ENCODE measurements at regions not wholly inside any gene's neighbourhood (a gene's known extent, or its start where the extent isn't known, plus 50 kb on each side); places are given as distances from the start of the nearest gene placed in this dataset.
A peak's percentile ranks its signal among the peaks of the same experiment; 100 is the strongest.
"Not testable (repeated sequence)": the region's sequence is repeated elsewhere in the genome, so short reads cannot be mapped to it uniquely, and the experiment has no call there.

GRCh38 chr13:23050126-23050525 is 130.7 kb upstream of the SGCG start:
- WGBS, 3 donors, result 43 to 65% (median 43%) methylated on average over 3 of the region's 3 CpGs
- H3K36me3 ChIP-seq (ENCODE audit: control insufficient read depth in 3 of 3, insufficient read depth in 2 of 3, low read depth in 1 of 3, low read length in 3 of 3), result no peaks in the 10 kb centered on the region
- H3K4me3 ChIP-seq (ENCODE audit: low read depth in 1 of 3, low read length in 3 of 3), result no peak overlapping the region
- no peak for FAIRE-seq
- no peaks in the 10 kb centered on the region for H3K4me1 ChIP-seq (ENCODE audit: control insufficient read depth in 3 of 3, insufficient read depth in 2 of 3, low read depth in 1 of 3, low read length in 2 of 3)
- no peaks in the 10 kb centered on the region for H3K27me3 ChIP-seq (ENCODE audit: control insufficient read depth in 3 of 3, insufficient read depth in 3 of 3, low read length in 3 of 3)
- H3K27ac ChIP-seq (ENCODE audit: low read depth in 1 of 3, low read length in 2 of 3), result no peak overlapping the region
- peak in 1 of 2 donors; percentile 16 for DNase-seq
- no peaks in the 10 kb centered on the region for H3K9me3 ChIP-seq (ENCODE audit: control insufficient read depth in 2 of 2, insufficient read depth in 1 of 2, low read depth in 1 of 2, low read length in 1 of 2)

DNA sequence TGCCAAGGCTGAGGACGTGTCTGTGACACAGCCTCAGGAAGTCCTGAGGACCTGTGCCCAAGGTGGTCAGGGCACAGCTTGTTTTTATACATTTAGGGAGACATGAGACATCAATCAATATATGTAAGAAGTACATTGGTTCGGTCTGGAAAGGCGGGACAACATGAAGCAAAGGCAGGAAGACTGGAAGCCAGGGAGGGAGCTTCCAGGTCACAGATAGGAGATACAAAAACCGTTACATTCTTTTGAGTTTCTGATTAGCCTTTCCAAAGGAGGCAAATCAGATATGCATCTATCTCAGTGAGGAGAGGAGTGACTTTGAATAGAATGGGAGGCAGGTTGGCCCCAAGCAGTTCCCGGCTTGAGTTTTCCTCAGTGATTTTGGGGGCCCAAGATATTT is 127.1 kb upstream of the SGCG start:
- 67 to 76% (median 68%) methylated on average over 5 of the region's 5 CpGs for WGBS, 3 donors
- not testable (repeated sequence) for H3K36me3 ChIP-seq (ENCODE audit: control insufficient read depth in 3 of 3, insufficient read depth in 2 of 3, low read depth in 1 of 3, low read length in 3 of 3); FAIRE-seq; H3K4me1 ChIP-seq (ENCODE audit: control insufficient read depth in 3 of 3, insufficient read depth in 2 of 3, low read depth in 1 of 3, low read length in 2 of 3); DNase-seq; H3K27me3 ChIP-seq (ENCODE audit: control insufficient read depth in 3 of 3, insufficient read depth in 3 of 3, low read length in 3 of 3); H3K27ac ChIP-seq (ENCODE audit: low read depth in 1 of 3, low read length in 2 of 3); H3K4me3 ChIP-seq (ENCODE audit: low read depth in 1 of 3, low read length in 3 of 3); H3K9me3 ChIP-seq (ENCODE audit: control insufficient read depth in 2 of 2, insufficient read depth in 1 of 2, low read depth in 1 of 2, low read length in 1 of 2)

DNA sequence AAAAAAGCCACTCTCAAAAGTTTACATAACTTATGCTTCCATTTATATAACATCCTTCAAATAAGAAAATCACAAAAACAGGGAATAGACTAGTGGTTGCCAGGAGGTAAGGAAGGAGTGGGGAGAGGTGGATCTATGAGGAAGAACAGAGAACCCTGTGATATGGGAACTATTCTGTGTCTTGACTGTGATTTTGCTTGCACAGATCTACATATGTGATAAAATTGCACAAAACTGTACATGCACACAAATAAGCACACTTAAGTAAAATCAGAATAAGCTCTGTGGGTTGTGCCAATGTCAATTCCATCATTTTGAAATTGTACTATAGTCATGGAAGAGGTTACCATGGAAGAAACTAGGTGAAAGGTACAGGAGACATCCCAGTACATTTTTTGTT is 121.6 kb upstream of the SGCG start:
- no peak for DNase-seq
- Histone ChIP-seq H3K27me3 (ENCODE audit: control insufficient read depth in 3 of 3, insufficient read depth in 3 of 3, low read length in 3 of 3) (no peaks in the 10 kb centered on the region), H3K4me3 (ENCODE audit: low read depth in 1 of 3, low read length in 3 of 3) (no peak overlapping the region), H3K9me3 (ENCODE audit: control insufficient read depth in 2 of 2, insufficient read depth in 1 of 2, low read depth in 1 of 2, low read length in 1 of 2) (no peaks in the 10 kb centered on the region), H3K4me1 (ENCODE audit: control insufficient read depth in 3 of 3, insufficient read depth in 2 of 3, low read depth in 1 of 3, low read length in 2 of 3) (no peaks in the 10 kb centered on the region), H3K36me3 (ENCODE audit: control insufficient read depth in 3 of 3, insufficient read depth in 2 of 3, low read depth in 1 of 3, low read length in 3 of 3) (no peaks in the 10 kb centered on the region), H3K27ac (ENCODE audit: low read depth in 1 of 3, low read length in 2 of 3) (no peak overlapping the region)
- no peak for FAIRE-seq

GRCh38 chr13:23060959-23061358 is 119.8 kb upstream of the SGCG start:
- no peaks in the 10 kb centered on the region for H3K9me3 ChIP-seq (ENCODE audit: control insufficient read depth in 2 of 2, insufficient read depth in 1 of 2, low read depth in 1 of 2, low read length in 1 of 2)
- no peak overlapping the region for H3K4me3 ChIP-seq (ENCODE audit: low read depth in 1 of 3, low read length in 3 of 3)
- no peak for FAIRE-seq
- no peak for DNase-seq
- no peaks in the 10 kb centered on the region for H3K36me3 ChIP-seq (ENCODE audit: control insufficient read depth in 3 of 3, insufficient read depth in 2 of 3, low read depth in 1 of 3, low read length in 3 of 3)
- no peak overlapping the region for H3K27ac ChIP-seq (ENCODE audit: low read depth in 1 of 3, low read length in 2 of 3)
- WGBS, 3 donors, result 86 to 92% methylated on average over 1 of the region's 1 CpG; no CpG with 5 or more reads in 1 of the 3 donors
- H3K27me3 ChIP-seq (ENCODE audit: control insufficient read depth in 3 of 3, insufficient read depth in 3 of 3, low read length in 3 of 3), result no peaks in the 10 kb centered on the region
- no peaks in the 10 kb centered on the region for H3K4me1 ChIP-seq (ENCODE audit: control insufficient read depth in 3 of 3, insufficient read depth in 2 of 3, low read depth in 1 of 3, low read length in 2 of 3)

- Histone ChIP-seq H3K27ac (ENCODE audit: low read depth in 1 of 3, low read length in 2 of 3) (no peak overlapping the region), H3K4me3 (ENCODE audit: low read depth in 1 of 3, low read length in 3 of 3) (no peak overlapping the region), H3K27me3 (ENCODE audit: control insufficient read depth in 3 of 3, insufficient read depth in 3 of 3, low read length in 3 of 3) (no peaks in the 10 kb centered on the region), H3K9me3 (ENCODE audit: control insufficient read depth in 2 of 2, insufficient read depth in 1 of 2, low read depth in 1 of 2, low read length in 1 of 2) (no peaks in the 10 kb centered on the region), H3K4me1 (ENCODE audit: control insufficient read depth in 3 of 3, insufficient read depth in 2 of 3, low read depth in 1 of 3, low read length in 2 of 3) (no peaks in the 10 kb centered on the region), H3K36me3 (ENCODE audit: control insufficient read depth in 3 of 3, insufficient read depth in 2 of 3, low read depth in 1 of 3, low read length in 3 of 3) (no peaks in the 10 kb centered on the region)
- WGBS, 3 donors, result 80 to 85% (median 81%) methylated on average over 5 of the region's 5 CpGs
- no peak for DNase-seq
- no peak for FAIRE-seq
These were observed 113.7 kb upstream of the SGCG start for GRCh38 chr13:23067129-23067528.

DNA sequence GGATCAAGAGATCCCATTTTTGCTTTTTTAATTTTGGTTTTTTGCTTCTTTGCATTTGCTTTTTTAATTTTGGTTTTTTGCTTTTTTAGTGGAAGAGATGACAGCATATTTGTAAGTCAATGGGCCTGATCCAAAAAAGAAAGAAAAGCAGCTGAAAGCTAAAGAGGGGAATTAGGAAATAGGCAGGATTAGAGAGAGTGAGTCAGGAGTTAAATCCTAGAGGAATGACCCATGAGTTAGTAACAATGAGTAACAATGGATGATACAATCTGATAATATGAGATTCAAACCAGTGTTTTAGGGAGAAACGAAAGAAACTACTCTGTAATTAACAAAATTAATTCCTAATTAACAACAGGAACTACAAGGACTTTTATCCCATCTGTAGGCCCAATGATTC is 111.2 kb upstream of the SGCG start:
- H3K36me3 ChIP-seq (ENCODE audit: control insufficient read depth in 3 of 3, insufficient read depth in 2 of 3, low read depth in 1 of 3, low read length in 3 of 3), result no peaks in the 10 kb centered on the region
- 55 to 70% (median 61%) methylated on average over 1 of the region's 1 CpG for WGBS, 3 donors
- H3K4me1 ChIP-seq (ENCODE audit: control insufficient read depth in 3 of 3, insufficient read depth in 2 of 3, low read depth in 1 of 3, low read length in 2 of 3), result no peaks in the 10 kb centered on the region
- no peak for DNase-seq
- H3K27ac ChIP-seq (ENCODE audit: low read depth in 1 of 3, low read length in 2 of 3), result no peak overlapping the region
- H3K27me3 ChIP-seq (ENCODE audit: control insufficient read depth in 3 of 3, insufficient read depth in 3 of 3, low read length in 3 of 3), result no peaks in the 10 kb centered on the region
- no peaks in the 10 kb centered on the region for H3K9me3 ChIP-seq (ENCODE audit: control insufficient read depth in 2 of 2, insufficient read depth in 1 of 2, low read depth in 1 of 2, low read length in 1 of 2)
- no peak for FAIRE-seq
- no peak overlapping the region for H3K4me3 ChIP-seq (ENCODE audit: low read depth in 1 of 3, low read length in 3 of 3)

DNA sequence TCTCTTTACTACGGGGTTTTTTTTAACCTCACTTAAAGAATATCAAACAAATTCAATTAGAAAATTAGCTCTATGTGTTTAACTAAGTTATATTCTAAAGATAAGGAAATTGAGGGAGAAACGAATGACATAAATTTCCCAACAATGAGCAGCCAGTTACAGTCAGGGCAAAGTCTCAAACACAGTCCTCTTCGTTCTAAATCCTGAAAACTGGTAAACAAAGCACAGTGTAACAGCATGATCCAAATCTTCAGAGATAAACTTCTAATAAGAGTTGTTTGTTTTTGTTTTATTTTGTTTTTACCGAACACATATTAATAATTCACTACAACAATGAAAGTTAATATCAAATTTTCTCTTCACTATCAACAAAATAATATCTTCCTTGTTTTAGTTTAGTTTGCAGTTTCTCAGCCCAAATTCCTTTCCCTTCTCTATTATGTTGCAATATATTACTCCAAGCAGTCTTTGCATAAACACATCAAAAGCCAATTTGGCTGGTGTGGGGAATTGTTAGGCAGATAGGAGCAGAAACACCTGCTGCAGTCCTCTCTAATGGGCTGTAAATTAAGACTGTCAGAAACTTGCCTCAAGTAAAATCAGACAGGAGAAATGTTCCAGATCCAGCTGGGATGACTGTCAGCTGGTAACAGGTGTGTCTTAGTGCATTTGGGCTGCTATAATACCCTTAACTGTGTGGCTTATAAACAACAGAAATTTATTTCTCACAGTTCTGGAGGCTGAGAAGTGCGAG is 106.5 kb upstream of the SGCG start:
- peak; percentile 3 to 20 for DNase-seq
- Histone ChIP-seq H3K4me1 (ENCODE audit: control insufficient read depth in 3 of 3, insufficient read depth in 2 of 3, low read depth in 1 of 3, low read length in 2 of 3) (no peaks in the 10 kb centered on the region), H3K27ac (ENCODE audit: low read depth in 1 of 3, low read length in 2 of 3) (no peak overlapping the region), H3K36me3 (ENCODE audit: control insufficient read depth in 3 of 3, insufficient read depth in 2 of 3, low read depth in 1 of 3, low read length in 3 of 3) (no peaks in the 10 kb centered on the region), H3K4me3 (ENCODE audit: low read depth in 1 of 3, low read length in 3 of 3) (no peak overlapping the region), H3K27me3 (ENCODE audit: control insufficient read depth in 3 of 3, insufficient read depth in 3 of 3, low read length in 3 of 3) (no peaks in the 10 kb centered on the region), H3K9me3 (ENCODE audit: control insufficient read depth in 2 of 2, insufficient read depth in 1 of 2, low read depth in 1 of 2, low read length in 1 of 2) (no peaks in the 10 kb centered on the region)
- no peak for FAIRE-seq
- WGBS, 3 donors, result 7 to 27% (median 15%) methylated on average over 5 of the region's 5 CpGs

DNA sequence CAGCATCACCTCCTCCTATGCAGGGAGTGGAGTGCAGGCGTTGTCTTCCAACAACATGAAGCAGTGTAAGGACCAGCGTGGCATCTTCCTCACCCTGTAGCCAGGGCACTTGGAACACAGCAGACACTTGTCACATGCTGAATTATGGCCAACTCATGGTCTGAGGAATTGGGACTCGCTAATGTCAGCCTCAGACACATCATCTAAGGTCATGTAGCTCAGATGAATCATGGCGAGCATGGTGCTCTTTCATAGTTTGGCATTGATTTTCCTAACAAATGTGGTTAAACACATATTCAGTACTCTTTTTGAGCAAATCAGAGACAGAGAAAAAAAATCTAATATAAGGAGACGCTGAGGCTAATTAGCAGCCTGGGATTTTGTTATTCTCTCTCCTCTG is 99.6 kb upstream of the SGCG start:
- no peaks in the 10 kb centered on the region for H3K9me3 ChIP-seq (ENCODE audit: control insufficient read depth in 2 of 2, insufficient read depth in 1 of 2, low read depth in 1 of 2, low read length in 1 of 2)
- H3K4me3 ChIP-seq (ENCODE audit: low read depth in 1 of 3, low read length in 3 of 3), result no peak overlapping the region
- DNase-seq (no peak), FAIRE-seq (no peak)
- no peaks in the 10 kb centered on the region for H3K36me3 ChIP-seq (ENCODE audit: control insufficient read depth in 3 of 3, insufficient read depth in 2 of 3, low read depth in 1 of 3, low read length in 3 of 3)
- H3K4me1 ChIP-seq (ENCODE audit: control insufficient read depth in 3 of 3, insufficient read depth in 2 of 3, low read depth in 1 of 3, low read length in 2 of 3), result no peaks in the 10 kb centered on the region
- H3K27me3 ChIP-seq (ENCODE audit: control insufficient read depth in 3 of 3, insufficient read depth in 3 of 3, low read length in 3 of 3), result no peaks in the 10 kb centered on the region
- WGBS, 3 donors, result 77 to 85% (median 83%) methylated on average over 5 of the region's 5 CpGs
- H3K27ac ChIP-seq (ENCODE audit: low read depth in 1 of 3, low read length in 2 of 3), result no peak overlapping the region

DNA sequence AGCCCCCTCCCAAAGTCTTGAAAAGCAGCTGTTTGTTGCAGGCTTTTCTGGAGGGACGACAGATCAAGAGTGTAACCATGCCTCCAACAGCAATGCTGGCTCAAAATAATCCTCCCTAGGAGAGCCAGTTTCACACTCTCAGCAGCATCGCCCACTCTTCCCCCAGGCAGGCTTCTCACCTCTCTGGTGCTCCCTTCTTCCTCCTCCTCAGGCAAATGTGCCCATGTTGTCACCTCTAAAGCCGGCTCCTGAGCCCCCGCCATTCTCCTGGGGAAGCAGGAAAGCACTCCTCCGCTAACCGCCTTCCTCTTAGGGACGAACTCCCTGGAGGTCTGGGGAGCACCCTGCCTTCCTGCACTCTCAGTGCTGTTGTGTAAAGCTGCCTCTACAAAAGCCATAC is 98.9 kb upstream of the SGCG start:
- FAIRE-seq (no peak), DNase-seq (no peak)
- 59 to 81% (median 69%) methylated on average over 7 of the region's 7 CpGs for WGBS, 3 donors
- Histone ChIP-seq H3K27ac (ENCODE audit: low read depth in 1 of 3, low read length in 2 of 3) (no peak overlapping the region), H3K4me1 (ENCODE audit: control insufficient read depth in 3 of 3, insufficient read depth in 2 of 3, low read depth in 1 of 3, low read length in 2 of 3) (no peaks in the 10 kb centered on the region), H3K4me3 (ENCODE audit: low read depth in 1 of 3, low read length in 3 of 3) (no peak overlapping the region), H3K36me3 (ENCODE audit: control insufficient read depth in 3 of 3, insufficient read depth in 2 of 3, low read depth in 1 of 3, low read length in 3 of 3) (no peaks in the 10 kb centered on the region), H3K27me3 (ENCODE audit: control insufficient read depth in 3 of 3, insufficient read depth in 3 of 3, low read length in 3 of 3) (no peaks in the 10 kb centered on the region), H3K9me3 (ENCODE audit: control insufficient read depth in 2 of 2, insufficient read depth in 1 of 2, low read depth in 1 of 2, low read length in 1 of 2) (no peaks in the 10 kb centered on the region)

Measured in small intestine (tissue), 7 donors.